ENCODE measurements at regions not wholly inside any gene's neighbourhood (a gene's known extent, or its start where the extent isn't known, plus 50 kb on each side); places are given as distances from the start of the nearest gene placed in this dataset.
"Not testable (repeated sequence)": the region's sequence is repeated elsewhere in the genome, so short reads cannot be mapped to it uniquely, and the experiment has no call there.

GRCh38 chr1:181239086-181239485 lies 150.6 kb downstream of the IER5 start:
- in situ Hi-C loops (cut with HindIII; ENCODE audit: low sequenced_read_pairs) = no loop called here
- no peak for DNase-seq (ENCODE audit: low read depth, low spot score)
- no peak overlapping the region for H3K4me3 ChIP-seq (ENCODE audit: low read depth, low read length)
- no peak for TF ChIP-seq CTCF (IDR thresholded peaks at IDR 0.05; ENCODE audit: low read depth, low read length)

- in situ Hi-C loops (cut with HindIII; ENCODE audit: low sequenced_read_pairs); DNase-seq (ENCODE audit: low read depth, low spot score); H3K4me3 ChIP-seq (ENCODE audit: low read depth, low read length): not testable (repeated sequence)
Observed at GRCh38 chr1:181246320-181246719, 157.8 kb downstream of the IER5 start.

GRCh38 chr1:181248361-181248760 lies 159.9 kb downstream of the IER5 start:
- H3K4me3 ChIP-seq (ENCODE audit: low read depth, low read length); DNase-seq (ENCODE audit: low read depth, low spot score); in situ Hi-C loops (cut with HindIII; ENCODE audit: low sequenced_read_pairs): not testable (repeated sequence)

GRCh38 chr1:181249186-181249585 lies 160.7 kb downstream of the IER5 start:
- in situ Hi-C loops (cut with HindIII; ENCODE audit: low sequenced_read_pairs) = no loop called here
- TF ChIP-seq CTCF (IDR thresholded peaks at IDR 0.05; ENCODE audit: low read depth, low read length) = no peak
- no peak overlapping the region for H3K4me3 ChIP-seq (ENCODE audit: low read depth, low read length)
- DNase-seq (ENCODE audit: low read depth, low spot score) = no peak

- no peak for TF ChIP-seq CTCF (IDR thresholded peaks at IDR 0.05; ENCODE audit: low read depth, low read length)
- no peak for DNase-seq (ENCODE audit: low read depth, low spot score)
- in situ Hi-C loops (cut with HindIII; ENCODE audit: low sequenced_read_pairs) = no loop called here
- no peak overlapping the region for H3K4me3 ChIP-seq (ENCODE audit: low read depth, low read length)
Observed at GRCh38 chr1:181250038-181250437, 161.5 kb downstream of the IER5 start.

- H3K4me3 ChIP-seq (ENCODE audit: low read depth, low read length) = no peak overlapping the region
- DNase-seq (ENCODE audit: low read depth, low spot score) = peak; percentile 75
- no peak for TF ChIP-seq CTCF (IDR thresholded peaks at IDR 0.05; ENCODE audit: low read depth, low read length)
- in situ Hi-C loops (cut with HindIII; ENCODE audit: low sequenced_read_pairs) = no loop called here
Observed at GRCh38 chr1:181251001-181251712, 162.7 kb downstream of the IER5 start.

- H3K4me3 ChIP-seq (ENCODE audit: low read depth, low read length) = no peak overlapping the region
- no peak for DNase-seq (ENCODE audit: low read depth, low spot score)
- in situ Hi-C loops (cut with HindIII; ENCODE audit: low sequenced_read_pairs) = no loop called here
- no peak for TF ChIP-seq CTCF (IDR thresholded peaks at IDR 0.05; ENCODE audit: low read depth, low read length)
Observed at GRCh38 chr1:181251713-181252075, 163.2 kb downstream of the IER5 start.

- DNase-seq (ENCODE audit: low read depth, low spot score); H3K4me3 ChIP-seq (ENCODE audit: low read depth, low read length); in situ Hi-C loops (cut with HindIII; ENCODE audit: low sequenced_read_pairs): not testable (repeated sequence)
Observed at GRCh38 chr1:181253601-181254000, 165.1 kb downstream of the IER5 start.
